Left lung (tissue), 4 donors: ENCODE measurements at regions not wholly inside any gene's neighbourhood (a gene's known extent, or its start where the extent isn't known, plus 50 kb on each side); places are given as distances from the start of the nearest gene placed in this dataset.
"Not testable (repeated sequence)": the region's sequence is repeated elsewhere in the genome, so short reads cannot be mapped to it uniquely, and the experiment has no call there.

Experiments used
- ATAC-seq: fragments of 200-7000 bp; cut with Tn5 transposase; one replicate; pipeline ENCODE4 v1.9.1; 2020; ENCODE audit warnings: moderate library complexity
- DNase-seq, 4 donors: peaks; one replicate each; pipeline ENCODE4 v3.0.0-alpha.2; 2013 to 2020
- H3K27ac ChIP-seq, 2 donors: fragments of 200-600 bp; sonication (generic) in 1 of 2; one replicate each; pipeline versions ENCODE4 v1.5.0 to v1.8.0; 2020 to 2021
- H3K27me3 ChIP-seq, 2 donors: fragments of 200-600 bp; sonication (generic) in 1 of 2; one replicate each; pipeline versions ENCODE4 v1.5.0 to v1.8.0; 2020 to 2021
- H3K36me3 ChIP-seq, 2 donors: fragments of 200-600 bp; sonication (generic) in 1 of 2; one replicate each; pipeline versions ENCODE4 v1.5.0 to v1.8.0; 2020 to 2021
- H3K4me1 ChIP-seq, 2 donors: fragments of 200-600 bp; one replicate each; pipeline ENCODE4 v1.8.0; 2021
- H3K4me3 ChIP-seq, 2 donors: fragments of 200-600 bp; sonication (generic) in 1 of 2; one replicate each; pipeline versions ENCODE4 v1.5.0 to v1.8.0; 2020 to 2021; ENCODE audit warnings: mild to moderate bottlenecking in 1 of 2
- H3K9me3 ChIP-seq, 2 donors: fragments of 200-600 bp; sonication (generic) in 1 of 2; one replicate each; pipeline versions ENCODE4 v1.5.0 to v1.8.0; 2020 to 2021
- CTCF ChIP-seq, 2 donors: fragments of 200-600 bp; sonication (generic) in 1 of 2; IDR thresholded peaks; one replicate each; pipeline versions ENCODE4 v1.5.0 to v1.8.0; 2021; ENCODE audit warnings: antibody characterized with exemption in 2 of 2
- intact Hi-C, 2 donors: fragments of 100-400 bp; cut with DNase I; formaldehyde crosslinking; loops; one replicate each; pipeline versions ENCODE4 v1.11.2 to v1.14.2; 2022
- donor health status: DM: no; HTN: yes; CAD: no.
- donor health status: DM: no; HTN: no; CAD: no.

- H3K4me1 ChIP-seq, intact Hi-C loops, DNase-seq, H3K9me3 ChIP-seq, ATAC-seq, H3K27me3 ChIP-seq, H3K4me3 ChIP-seq, H3K36me3 ChIP-seq, H3K27ac ChIP-seq: not testable (repeated sequence)
These were observed 54.7 kb upstream of the NBPF15 start for GRCh38 chr1:144516172-144516571.

DNA sequence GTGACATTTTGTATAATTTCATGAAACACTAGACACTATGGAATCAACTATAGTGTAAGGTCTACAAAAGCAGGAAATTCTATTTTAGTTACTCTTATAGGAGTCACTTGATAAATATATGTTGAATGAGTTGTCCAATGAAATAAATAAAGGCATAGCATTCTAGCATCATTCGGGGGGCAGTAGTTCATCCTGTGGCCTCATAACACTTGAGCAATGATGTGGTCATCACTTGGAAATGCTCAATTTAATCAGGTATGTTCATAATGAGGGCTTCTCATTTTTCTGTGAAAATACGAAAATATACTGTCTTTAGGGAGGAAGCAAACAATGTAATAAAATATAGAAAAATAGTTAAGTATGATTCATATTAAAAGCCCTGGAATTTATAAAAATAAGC is 55.4 kb upstream of the NBPF15 start:
- H3K27me3 ChIP-seq, H3K4me1 ChIP-seq, DNase-seq, H3K27ac ChIP-seq, H3K36me3 ChIP-seq, H3K4me3 ChIP-seq, H3K9me3 ChIP-seq, ATAC-seq, intact Hi-C loops: not testable (repeated sequence)

DNA sequence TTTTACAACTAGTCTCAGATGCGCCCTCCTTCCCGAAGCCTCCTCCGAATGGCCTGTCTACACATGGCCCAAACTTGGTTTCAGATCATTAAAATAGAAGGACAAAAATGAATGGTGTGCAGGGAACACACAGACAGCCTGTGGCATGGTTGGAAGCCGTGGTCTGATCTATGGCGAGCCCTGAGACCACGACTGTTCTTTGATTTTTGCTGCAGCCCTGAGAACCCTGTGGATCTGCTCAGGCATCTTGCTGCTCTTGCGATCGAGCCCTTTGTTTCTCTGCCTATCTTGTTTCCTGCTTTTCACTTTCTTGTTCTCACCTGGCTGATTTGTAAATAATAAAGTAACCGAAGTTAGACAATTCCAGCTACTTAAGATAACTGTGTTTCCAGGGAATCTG is 57.0 kb upstream of the NBPF15 start:
- peak in 1 of 4 donors; percentile 13 for DNase-seq
- H3K27ac ChIP-seq, H3K27me3 ChIP-seq, H3K4me1 ChIP-seq, H3K4me3 ChIP-seq, ATAC-seq, H3K36me3 ChIP-seq, intact Hi-C loops, H3K9me3 ChIP-seq: not testable (repeated sequence)

DNA sequence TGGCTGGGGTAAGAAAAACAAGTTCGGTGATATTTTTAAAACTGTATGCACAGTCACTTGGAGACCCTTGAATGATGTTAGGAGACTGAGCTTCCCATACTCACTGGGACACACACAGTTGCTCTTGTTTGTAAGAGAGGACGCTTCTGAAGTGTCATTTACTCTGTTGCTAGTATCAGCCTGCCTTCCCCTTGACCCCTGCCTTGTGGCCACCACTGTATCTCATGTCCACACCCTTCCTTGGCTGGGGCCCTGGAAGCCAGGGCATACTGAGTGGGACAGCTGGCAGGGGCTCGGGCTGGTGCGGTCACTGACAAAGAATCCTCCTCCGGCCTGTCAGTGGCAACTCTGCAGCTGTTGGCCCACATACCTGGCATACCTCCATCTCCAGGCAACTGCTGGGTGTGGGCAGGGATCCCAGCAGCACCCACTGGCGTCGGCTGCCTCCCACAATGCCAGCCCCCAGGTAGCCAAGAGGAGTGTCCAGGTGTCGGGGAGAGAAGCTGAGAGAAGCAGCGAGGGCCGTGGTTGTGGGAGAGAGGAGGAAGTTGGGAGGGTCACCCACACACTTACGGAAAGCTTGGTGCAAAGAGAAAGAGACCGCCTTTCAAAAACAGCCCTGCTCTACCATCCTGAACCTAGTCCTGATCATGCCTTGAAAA is 58.2 kb upstream of the NBPF15 start:
- DNase-seq = peak in 1 of 4 donors; percentile 19
- not testable (repeated sequence) for ATAC-seq

GRCh38 chr1:144523661-144524407 is 62.4 kb upstream of the NBPF15 start:
- H3K27me3 ChIP-seq, H3K36me3 ChIP-seq, H3K9me3 ChIP-seq, H3K4me3 ChIP-seq, H3K4me1 ChIP-seq, H3K27ac ChIP-seq, DNase-seq, intact Hi-C loops: not testable (repeated sequence)
- ATAC-seq = peak; percentile 56

More for the DNA sequence above, 58.2 kb upstream of the NBPF15 start:
- H3K27me3 ChIP-seq, H3K36me3 ChIP-seq, intact Hi-C loops, H3K4me1 ChIP-seq, H3K27ac ChIP-seq, H3K4me3 ChIP-seq, H3K9me3 ChIP-seq: not testable (repeated sequence)

GRCh38 chr1:144532156-144532607 is 60.5 kb upstream of the PPIAL4F start:
- intact Hi-C loops, H3K4me1 ChIP-seq, H3K4me3 ChIP-seq, H3K36me3 ChIP-seq, H3K9me3 ChIP-seq, DNase-seq, H3K27ac ChIP-seq: not testable (repeated sequence)
- TF ChIP-seq CTCF (IDR thresholded peaks at IDR 0.05) = peak; percentile 21 to 44
- H3K27me3 ChIP-seq = peaks cover 0 to 11% of the 10 kb centered on the region in 2 donors
- peak; percentile 58 for ATAC-seq

DNA sequence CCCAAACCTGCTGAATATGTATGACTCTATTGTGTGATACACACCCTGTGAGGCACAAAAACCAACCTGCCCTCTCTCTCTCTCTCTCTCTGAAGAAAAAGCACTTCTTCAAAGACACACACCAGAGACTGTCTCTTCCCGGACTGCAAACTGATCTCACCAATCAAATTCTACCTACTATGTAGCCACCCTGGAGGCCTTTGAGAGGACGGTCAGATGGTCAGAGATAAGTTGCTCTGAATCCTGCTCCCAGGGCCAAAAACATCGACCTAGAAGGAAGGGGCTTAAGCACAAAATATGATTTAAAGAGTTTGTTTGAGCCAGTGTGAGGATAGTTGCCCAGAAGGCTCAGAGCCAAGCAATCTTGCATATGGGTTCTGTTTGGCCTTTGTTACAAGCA is 59.2 kb upstream of the PPIAL4F start:
- ATAC-seq, H3K27ac ChIP-seq, H3K4me3 ChIP-seq, intact Hi-C loops, H3K4me1 ChIP-seq, H3K9me3 ChIP-seq, H3K36me3 ChIP-seq, DNase-seq: not testable (repeated sequence)
- H3K27me3 ChIP-seq = peaks cover 0 to 11% of the 10 kb centered on the region in 2 donors

- DNase-seq, H3K4me1 ChIP-seq, H3K27ac ChIP-seq, ATAC-seq, H3K9me3 ChIP-seq, intact Hi-C loops, H3K4me3 ChIP-seq, H3K36me3 ChIP-seq: not testable (repeated sequence)
- H3K27me3 ChIP-seq = peaks cover 0 to 20% of the 10 kb centered on the region in 2 donors
These were observed 58.4 kb upstream of the PPIAL4F start for GRCh38 chr1:144534286-144534685.

DNA sequence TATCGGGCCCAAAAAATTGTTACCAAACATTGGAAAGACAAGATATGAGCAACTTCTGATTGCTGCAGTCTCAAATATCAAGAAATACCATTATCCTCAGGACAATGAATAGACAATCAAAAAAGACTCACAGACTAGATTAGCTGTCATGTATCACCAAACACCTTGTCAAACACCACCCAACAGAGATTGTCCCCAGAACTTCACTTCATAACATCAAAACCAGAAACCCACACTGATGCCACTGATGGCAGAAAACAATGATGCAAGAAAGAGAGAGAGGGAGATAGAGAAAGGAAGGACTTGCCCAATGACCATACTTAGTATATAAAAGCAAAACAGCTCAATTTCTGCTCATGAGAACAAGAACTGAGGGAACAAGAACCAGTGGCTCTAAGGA is 56.0 kb upstream of the PPIAL4F start:
- H3K4me3 ChIP-seq, H3K9me3 ChIP-seq, intact Hi-C loops, H3K36me3 ChIP-seq, H3K4me1 ChIP-seq, H3K27ac ChIP-seq, ATAC-seq, DNase-seq: not testable (repeated sequence)
- H3K27me3 ChIP-seq = peaks cover 0 to 27% of the 10 kb centered on the region in 2 donors

- DNase-seq, ATAC-seq, H3K9me3 ChIP-seq, H3K4me1 ChIP-seq, H3K4me3 ChIP-seq, intact Hi-C loops, H3K36me3 ChIP-seq, H3K27ac ChIP-seq: not testable (repeated sequence)
- peaks cover 0 to 25% of the 10 kb centered on the region in 2 donors for H3K27me3 ChIP-seq
These were observed 55.5 kb upstream of the PPIAL4F start for GRCh38 chr1:144537234-144537633.

- H3K4me1 ChIP-seq, H3K27ac ChIP-seq, ATAC-seq, H3K4me3 ChIP-seq, DNase-seq, H3K9me3 ChIP-seq, intact Hi-C loops, H3K36me3 ChIP-seq: not testable (repeated sequence)
- peaks cover 0 to 21% of the 10 kb centered on the region in 2 donors for H3K27me3 ChIP-seq
These were observed 54.0 kb upstream of the PPIAL4F start for GRCh38 chr1:144538736-144539135.

GRCh38 chr1:144539191-144539960 is 53.3 kb upstream of the PPIAL4F start:
- H3K27ac ChIP-seq, DNase-seq, intact Hi-C loops, H3K9me3 ChIP-seq, ATAC-seq, H3K36me3 ChIP-seq, H3K4me3 ChIP-seq, H3K4me1 ChIP-seq: not testable (repeated sequence)
- peaks cover 0 to 21% of the 10 kb centered on the region in 2 donors for H3K27me3 ChIP-seq
